Neural cell (in vitro differentiated cells): ENCODE measurements at regions not wholly inside any gene's neighbourhood (a gene's known extent, or its start where the extent isn't known, plus 50 kb on each side); places are given as distances from the start of the nearest gene placed in this dataset.

ENCODE experiments used
- EP300 ChIP-seq: fragments of 450-650 bp; conservative IDR thresholded peaks from 2 replicates; pipeline ENCODE4 v1.6.1; 2014; ENCODE audit warnings: antibody characterized with exemption, mild to moderate bottlenecking, moderate library complexity; ENCODE audit not compliant: poor library complexity, severe bottlenecking
- EZH2 ChIP-seq: fragments of 200-600, 300-800 bp; shearing (Covaris generic), sonication (generic); IDR thresholded peaks from 2 replicates; pipeline ENCODE4 v1.6.1; 2014; ENCODE audit warnings: antibody characterized with exemption, low read length, borderline replicate concordance, mild to moderate bottlenecking; ENCODE audit not compliant: insufficient read depth, poor library complexity, severe bottlenecking
- MXI1 ChIP-seq: fragments of 450-650 bp; conservative IDR thresholded peaks from 2 replicates; pipeline ENCODE4 v1.6.1; 2014; ENCODE audit warnings: antibody characterized with exemption, mild to moderate bottlenecking; ENCODE audit not compliant: poor library complexity, severe bottlenecking
- POLR2AphosphoS5 ChIP-seq: IDR thresholded peaks from 2 replicates; pipeline ENCODE4 v1.6.1; 2012
- RAD21 ChIP-seq: fragments of 450-650 bp; conservative IDR thresholded peaks from 2 replicates; pipeline ENCODE4 v1.6.1; 2014; ENCODE audit warnings: antibody characterized with exemption, mild to moderate bottlenecking, moderate library complexity
- TAF1 ChIP-seq: IDR thresholded peaks from 2 replicates; pipeline ENCODE4 v1.6.1; 2012; ENCODE audit warnings: low read depth
- TF ChIP-seq, protein P1 (sequence below): fragments of 450-650 bp; IDR thresholded peaks from 2 replicates; pipeline ENCODE4 v1.5.1; 2014; ENCODE audit warnings: antibody characterized with exemption, mild to moderate bottlenecking, moderate library complexity; ENCODE audit not compliant: poor library complexity, severe bottlenecking
- TF ChIP-seq, protein P2 (sequence below): IDR thresholded peaks from 2 replicates; pipeline ENCODE4 v1.6.1; 2012; ENCODE audit warnings: borderline replicate concordance

- TF ChIP-seq, protein P1, sequence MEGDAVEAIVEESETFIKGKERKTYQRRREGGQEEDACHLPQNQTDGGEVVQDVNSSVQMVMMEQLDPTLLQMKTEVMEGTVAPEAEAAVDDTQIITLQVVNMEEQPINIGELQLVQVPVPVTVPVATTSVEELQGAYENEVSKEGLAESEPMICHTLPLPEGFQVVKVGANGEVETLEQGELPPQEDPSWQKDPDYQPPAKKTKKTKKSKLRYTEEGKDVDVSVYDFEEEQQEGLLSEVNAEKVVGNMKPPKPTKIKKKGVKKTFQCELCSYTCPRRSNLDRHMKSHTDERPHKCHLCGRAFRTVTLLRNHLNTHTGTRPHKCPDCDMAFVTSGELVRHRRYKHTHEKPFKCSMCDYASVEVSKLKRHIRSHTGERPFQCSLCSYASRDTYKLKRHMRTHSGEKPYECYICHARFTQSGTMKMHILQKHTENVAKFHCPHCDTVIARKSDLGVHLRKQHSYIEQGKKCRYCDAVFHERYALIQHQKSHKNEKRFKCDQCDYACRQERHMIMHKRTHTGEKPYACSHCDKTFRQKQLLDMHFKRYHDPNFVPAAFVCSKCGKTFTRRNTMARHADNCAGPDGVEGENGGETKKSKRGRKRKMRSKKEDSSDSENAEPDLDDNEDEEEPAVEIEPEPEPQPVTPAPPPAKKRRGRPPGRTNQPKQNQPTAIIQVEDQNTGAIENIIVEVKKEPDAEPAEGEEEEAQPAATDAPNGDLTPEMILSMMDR: no peak
- TF ChIP-seq POLR2AphosphoS5 (no peak), TAF1 (no peak), MXI1 (no peak), EZH2 (no peak), EP300 (no peak), RAD21 (no peak)
- TF ChIP-seq, protein P2, sequence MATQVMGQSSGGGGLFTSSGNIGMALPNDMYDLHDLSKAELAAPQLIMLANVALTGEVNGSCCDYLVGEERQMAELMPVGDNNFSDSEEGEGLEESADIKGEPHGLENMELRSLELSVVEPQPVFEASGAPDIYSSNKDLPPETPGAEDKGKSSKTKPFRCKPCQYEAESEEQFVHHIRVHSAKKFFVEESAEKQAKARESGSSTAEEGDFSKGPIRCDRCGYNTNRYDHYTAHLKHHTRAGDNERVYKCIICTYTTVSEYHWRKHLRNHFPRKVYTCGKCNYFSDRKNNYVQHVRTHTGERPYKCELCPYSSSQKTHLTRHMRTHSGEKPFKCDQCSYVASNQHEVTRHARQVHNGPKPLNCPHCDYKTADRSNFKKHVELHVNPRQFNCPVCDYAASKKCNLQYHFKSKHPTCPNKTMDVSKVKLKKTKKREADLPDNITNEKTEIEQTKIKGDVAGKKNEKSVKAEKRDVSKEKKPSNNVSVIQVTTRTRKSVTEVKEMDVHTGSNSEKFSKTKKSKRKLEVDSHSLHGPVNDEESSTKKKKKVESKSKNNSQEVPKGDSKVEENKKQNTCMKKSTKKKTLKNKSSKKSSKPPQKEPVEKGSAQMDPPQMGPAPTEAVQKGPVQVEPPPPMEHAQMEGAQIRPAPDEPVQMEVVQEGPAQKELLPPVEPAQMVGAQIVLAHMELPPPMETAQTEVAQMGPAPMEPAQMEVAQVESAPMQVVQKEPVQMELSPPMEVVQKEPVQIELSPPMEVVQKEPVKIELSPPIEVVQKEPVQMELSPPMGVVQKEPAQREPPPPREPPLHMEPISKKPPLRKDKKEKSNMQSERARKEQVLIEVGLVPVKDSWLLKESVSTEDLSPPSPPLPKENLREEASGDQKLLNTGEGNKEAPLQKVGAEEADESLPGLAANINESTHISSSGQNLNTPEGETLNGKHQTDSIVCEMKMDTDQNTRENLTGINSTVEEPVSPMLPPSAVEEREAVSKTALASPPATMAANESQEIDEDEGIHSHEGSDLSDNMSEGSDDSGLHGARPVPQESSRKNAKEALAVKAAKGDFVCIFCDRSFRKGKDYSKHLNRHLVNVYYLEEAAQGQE: no peak
These were observed 58.8 kb upstream of the FBRSL1 start for GRCh38 chr12:132430838-132431774.
